A673 (cell line): ENCODE measurements at regions not wholly inside any gene's neighbourhood (a gene's known extent, or its start where the extent isn't known, plus 50 kb on each side); places are given as distances from the start of the nearest gene placed in this dataset.

Source experiments
- BruUV-seq: library from RNA; stranded (reverse); fragments of 400-500 nt; replicated peaks from 2 replicates; lab custom pipeline; 2021; lab: Mats Ljungman, UMichigan
- CTCF ChIA-PET: fragments of 300-600 bp; sonication (Branson Sonifier 250); formaldehyde crosslinking; loops from one replicate; lab custom pipeline; 2022; ENCODE audit warnings: antibody characterized with exemption; lab: Charles Lee
- POLR2A ChIA-PET: fragments of 300-600 bp; sonication (Branson Sonifier 250); formaldehyde crosslinking; loops from one replicate; lab custom pipeline; 2022; ENCODE audit warnings: antibody characterized with exemption; ENCODE audit not compliant: low non-redundant PET; lab: Charles Lee
- DNase-seq: peaks from one replicate; pipeline ENCODE4 v3.0.0-alpha.2; 2015; ENCODE audit warnings: low spot score
- H3K27ac ChIP-seq: fragments of 200-600 bp; sonication (generic); 2 replicates; pipeline ENCODE4 v1.5.1; 2016; ENCODE audit warnings: mixed run types, low read depth, mild to moderate bottlenecking, mixed read lengths, antibody characterized with exemption, low read length; ENCODE audit not compliant: poor library complexity, severe bottlenecking
- H3K27me3 ChIP-seq: fragments of 200-600 bp; sonication (generic); replicated peaks from 2 replicates; pipeline ENCODE4 v1.6.1; 2017; ENCODE audit warnings: mixed run types, low read depth, mild to moderate bottlenecking, mixed read lengths, antibody characterized with exemption, low read length; ENCODE audit not compliant: insufficient read depth, poor library complexity
- H3K36me3 ChIP-seq: fragments of 200-600 bp; sonication (generic); 2 replicates; pipeline ENCODE4 v1.6.1; 2016; ENCODE audit warnings: mixed run types, mild to moderate bottlenecking, mixed read lengths, antibody characterized with exemption, low read length; ENCODE audit not compliant: insufficient read depth, poor library complexity, severe bottlenecking
- H3K4me1 ChIP-seq: fragments of 200-600 bp; sonication (generic); 2 replicates; pipeline ENCODE4 v1.6.1; 2017; ENCODE audit warnings: mixed run types, mild to moderate bottlenecking, mixed read lengths, antibody characterized with exemption, low read length; ENCODE audit not compliant: insufficient read depth, poor library complexity, severe bottlenecking
- H3K4me3 ChIP-seq: fragments of 200-600 bp; sonication (generic); 2 replicates; pipeline ENCODE4 v1.5.1; 2016; ENCODE audit warnings: low read depth, mixed run types, mild to moderate bottlenecking, mixed read lengths, low read length; ENCODE audit not compliant: poor library complexity, severe bottlenecking
- H3K9me3 ChIP-seq: fragments of 200-600 bp; sonication (generic); 2 replicates; pipeline ENCODE4 v1.6.1; 2016; ENCODE audit warnings: mixed run types, low read depth, mild to moderate bottlenecking, mixed read lengths, antibody characterized with exemption, low read length; ENCODE audit not compliant: poor library complexity, severe bottlenecking
- EZH2 ChIP-seq: fragments of 200-600 bp; sonication (generic); IDR thresholded peaks from 2 replicates; pipeline ENCODE4 v1.6.1; 2017; ENCODE audit warnings: borderline replicate concordance, low read depth, mild to moderate bottlenecking, mixed read lengths, antibody characterized with exemption, low read length; ENCODE audit not compliant: poor library complexity, severe bottlenecking
- intact Hi-C: fragments of 100-400 bp; cut with micrococcal nuclease; formaldehyde crosslinking; loops from one replicate; pipeline ENCODE4 v1.10.0; 2022; ENCODE audit not compliant: unreplicated experiment
- TF ChIP-seq, protein P1 (sequence below): fragments of 300-800, 200-600 bp; sonication (generic); conservative IDR thresholded peaks from 2 replicates; pipeline ENCODE4 v1.5.1; 2017; ENCODE audit warnings: low read depth, mild to moderate bottlenecking, antibody characterized with exemption, low read length, moderate library complexity, mixed read lengths

DNA sequence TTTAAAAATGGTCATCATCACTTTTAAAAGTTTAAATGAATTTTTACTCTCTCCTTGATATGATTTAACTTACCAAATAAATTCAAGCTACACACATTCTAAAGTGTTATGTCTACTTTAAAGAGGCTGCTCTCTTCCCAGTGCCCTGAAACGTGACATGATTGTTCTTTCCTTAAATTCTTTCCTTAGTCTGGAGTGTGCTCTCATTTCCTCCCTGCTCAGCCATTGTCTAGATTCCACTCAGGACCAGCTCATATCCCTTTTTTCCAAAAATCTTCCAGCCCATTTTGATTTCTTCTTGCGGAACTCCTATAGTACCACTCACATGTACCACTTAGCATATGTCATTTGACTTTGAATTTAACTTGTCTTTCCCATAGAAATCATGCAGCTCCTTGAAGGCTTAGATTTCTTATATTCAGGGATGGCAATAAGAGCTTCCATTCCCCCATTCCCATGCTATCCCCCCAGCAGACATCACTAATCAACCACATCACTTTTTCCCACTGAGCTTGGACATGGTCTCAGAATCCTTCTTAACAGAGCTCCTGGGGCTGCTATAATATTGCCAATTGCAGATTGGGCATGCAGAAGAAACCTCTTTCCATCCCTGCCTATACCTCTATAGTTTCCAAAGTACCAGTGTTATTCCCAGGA is 54.7 kb upstream of the ITPKB start:
- Histone ChIP-seq H3K4me1 (no peaks in the 10 kb centered on the region), H3K27ac (no peak overlapping the region), H3K27me3 (no peaks in the 10 kb centered on the region), H3K36me3 (no peaks in the 10 kb centered on the region), H3K9me3 (no peaks in the 10 kb centered on the region), H3K4me3 (no peak overlapping the region)
- ChIA-PET POLR2A (no interaction called here), CTCF (interaction anchor here (0.5 kb wide), 1 partner anchor 36 kb away, joined by 6 read pairs; no protein-coding TSS in a partner anchor)
- no peak for DNase-seq
- no peak for TF ChIP-seq EZH2
- TF ChIP-seq, protein P1, sequence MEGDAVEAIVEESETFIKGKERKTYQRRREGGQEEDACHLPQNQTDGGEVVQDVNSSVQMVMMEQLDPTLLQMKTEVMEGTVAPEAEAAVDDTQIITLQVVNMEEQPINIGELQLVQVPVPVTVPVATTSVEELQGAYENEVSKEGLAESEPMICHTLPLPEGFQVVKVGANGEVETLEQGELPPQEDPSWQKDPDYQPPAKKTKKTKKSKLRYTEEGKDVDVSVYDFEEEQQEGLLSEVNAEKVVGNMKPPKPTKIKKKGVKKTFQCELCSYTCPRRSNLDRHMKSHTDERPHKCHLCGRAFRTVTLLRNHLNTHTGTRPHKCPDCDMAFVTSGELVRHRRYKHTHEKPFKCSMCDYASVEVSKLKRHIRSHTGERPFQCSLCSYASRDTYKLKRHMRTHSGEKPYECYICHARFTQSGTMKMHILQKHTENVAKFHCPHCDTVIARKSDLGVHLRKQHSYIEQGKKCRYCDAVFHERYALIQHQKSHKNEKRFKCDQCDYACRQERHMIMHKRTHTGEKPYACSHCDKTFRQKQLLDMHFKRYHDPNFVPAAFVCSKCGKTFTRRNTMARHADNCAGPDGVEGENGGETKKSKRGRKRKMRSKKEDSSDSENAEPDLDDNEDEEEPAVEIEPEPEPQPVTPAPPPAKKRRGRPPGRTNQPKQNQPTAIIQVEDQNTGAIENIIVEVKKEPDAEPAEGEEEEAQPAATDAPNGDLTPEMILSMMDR: no peak
- BruUV-seq: no TSS peak
- intact Hi-C loops: no loop called here

DNA sequence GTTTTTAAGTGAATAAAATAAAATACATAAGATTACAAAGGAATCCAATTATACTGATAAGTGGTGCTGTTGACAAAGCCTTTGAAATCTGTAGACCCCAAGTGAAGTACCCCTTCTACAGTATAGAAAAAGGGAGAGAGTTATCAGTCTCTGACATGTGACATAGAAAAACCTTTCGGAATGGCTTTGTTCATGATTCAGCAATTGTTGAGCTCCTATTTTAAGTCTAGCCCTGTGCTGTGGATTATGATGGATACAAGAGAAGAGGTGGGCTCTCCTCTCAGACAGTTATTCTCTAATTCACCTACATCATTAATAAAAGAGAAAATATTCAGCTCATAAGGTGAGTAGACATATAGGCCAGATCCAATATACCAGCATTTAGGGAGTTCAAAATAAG is 53.3 kb upstream of the ITPKB start:
- Histone ChIP-seq H3K9me3 (no peaks in the 10 kb centered on the region), H3K27ac (no peak overlapping the region), H3K4me1 (no peaks in the 10 kb centered on the region), H3K36me3 (no peaks in the 10 kb centered on the region), H3K4me3 (no peak overlapping the region), H3K27me3 (no peaks in the 10 kb centered on the region)
- ChIA-PET CTCF (no interaction called here), POLR2A (no interaction called here)
- no TSS peak for BruUV-seq
- intact Hi-C loops: no loop called here
- DNase-seq: no peak
- no peak for TF ChIP-seq EZH2
- TF ChIP-seq, protein P1: no peak

DNA sequence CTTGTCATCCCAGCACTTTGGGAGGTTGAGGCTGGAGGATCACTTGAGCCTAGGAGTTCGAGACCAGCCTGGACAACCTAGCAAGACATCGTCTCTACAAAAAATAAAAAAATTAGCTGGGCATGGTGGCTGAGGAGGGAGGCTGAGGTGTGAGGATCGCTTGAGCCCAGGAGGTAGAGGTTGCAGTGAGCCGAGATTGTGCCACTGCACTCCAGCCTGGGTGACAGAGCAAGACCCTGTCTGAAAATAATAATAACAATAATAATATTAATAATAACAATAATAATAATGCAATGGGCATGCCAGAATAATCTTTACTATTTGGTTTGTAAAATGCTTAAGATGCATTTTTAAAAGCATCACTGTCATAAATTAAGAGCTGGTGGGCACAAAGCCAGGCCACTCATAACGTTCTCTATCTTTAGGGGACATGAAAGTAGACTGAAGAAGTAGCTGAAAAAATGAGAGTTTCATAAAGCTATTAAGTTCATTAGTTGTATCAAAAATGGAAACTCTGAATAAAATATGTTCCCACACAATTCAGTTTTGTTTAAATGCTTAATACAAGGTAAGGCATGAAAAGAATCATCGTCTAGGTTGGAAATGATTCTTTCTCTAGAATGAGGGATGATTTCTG is 51.6 kb upstream of the ITPKB start:
- Histone ChIP-seq H3K9me3 (no peaks in the 10 kb centered on the region), H3K4me1 (no peaks in the 10 kb centered on the region), H3K4me3 (no peak overlapping the region), H3K36me3 (no peaks in the 10 kb centered on the region), H3K27me3 (no peaks in the 10 kb centered on the region), H3K27ac (no peak overlapping the region)
- intact Hi-C loops: no loop called here
- ChIA-PET POLR2A (no interaction called here), CTCF (no interaction called here)
- DNase-seq: no peak
- no peak for TF ChIP-seq EZH2
- TF ChIP-seq, protein P1: no peak
- no TSS peak for BruUV-seq
